HEK293 (cell line): ENCODE measurements at regions not wholly inside any gene's neighbourhood (a gene's known extent, or its start where the extent isn't known, plus 50 kb on each side); places are given as distances from the start of the nearest gene placed in this dataset.

Experiments used
- CTCF ChIA-PET: fragments of 350-600 bp; formaldehyde crosslinking; extraction: SDS; loops from one replicate; lab custom pipeline; 2021; ENCODE audit warnings: antibody characterized with exemption; lab: Yijun Ruan, JAX
- POLR2A ChIA-PET: fragments of 300-600 bp; formaldehyde crosslinking; extraction: SDS; loops from one replicate; lab custom pipeline; 2020; ENCODE audit warnings: antibody characterized with exemption, inconsistent platforms; lab: Yijun Ruan, JAX
- H3K27ac ChIP-seq: fragments of 200-500 bp; sonication (Bioruptor generic); 2 replicates; pipeline ENCODE4 v1.5.1; 2014; ENCODE audit warnings: low read depth, low read length, control low read depth, inconsistent platforms; ENCODE audit errors: extremely low read depth
- H3K36me3 ChIP-seq, 2 experiments: fragments of 200-500 bp in 1 of 2; sonication (Bioruptor generic) in 1 of 2; 1 replicate in 1 of 2; 2 replicates in 1 of 2; pipeline ENCODE4 v1.5.1; 2014 to 2017; ENCODE audit warnings: inconsistent platforms in 2 of 2, low read length in 2 of 2; ENCODE audit not compliant: control insufficient read depth in 2 of 2, insufficient read depth in 1 of 2
- H3K4me1 ChIP-seq: fragments of 200-500 bp; sonication (Bioruptor generic); 2 replicates; pipeline ENCODE4 v1.5.1; 2014; ENCODE audit warnings: mild to moderate bottlenecking, low read length, inconsistent platforms; ENCODE audit not compliant: control insufficient read depth, insufficient read depth
- H3K4me3 ChIP-seq: 2 replicates; pipeline ENCODE4 v1.5.1; 2011; ENCODE audit warnings: low read depth, mild to moderate bottlenecking, control low read depth, low read length, moderate library complexity
- H3K9me3 ChIP-seq: fragments of 200-500 bp; sonication (Bioruptor generic); 2 replicates; pipeline ENCODE4 v1.5.1; 2014; ENCODE audit warnings: low read depth, low read length, inconsistent platforms; ENCODE audit not compliant: control insufficient read depth, insufficient read depth
- GLIS1 ChIP-seq: fragments of 450-650 bp; formaldehyde crosslinking; IDR thresholded peaks from 2 replicates; pipeline ENCODE4 v1.5.1; 2016; ENCODE audit warnings: missing biosample characterization, missing genetic modification characterization
- KLF8 ChIP-seq: fragments of 450-650 bp; formaldehyde crosslinking; IDR thresholded peaks from 2 replicates; pipeline ENCODE4 v1.5.1; 2016; ENCODE audit warnings: missing biosample characterization, missing genetic modification characterization
- WT1 ChIP-seq: fragments of 450-650 bp; formaldehyde crosslinking; IDR thresholded peaks from 2 replicates; pipeline ENCODE4 v1.5.1; 2016; ENCODE audit warnings: missing biosample characterization, missing genetic modification characterization
- YY2 ChIP-seq: fragments of 450-650 bp; formaldehyde crosslinking; IDR thresholded peaks from 2 replicates; pipeline ENCODE4 v1.5.1; 2016; ENCODE audit warnings: missing biosample characterization, missing genetic modification characterization
- ZBTB1 ChIP-seq: fragments of 450-650 bp; formaldehyde crosslinking; IDR thresholded peaks from 2 replicates; pipeline ENCODE4 v1.5.1; 2016; ENCODE audit warnings: missing biosample characterization, missing genetic modification characterization
- ZBTB17 ChIP-seq: fragments of 450-650 bp; formaldehyde crosslinking; IDR thresholded peaks from 2 replicates; pipeline ENCODE4 v1.5.1; 2016; ENCODE audit warnings: missing biosample characterization, missing genetic modification characterization
- ZBTB8A ChIP-seq: fragments of 450-650 bp; formaldehyde crosslinking; IDR thresholded peaks from 2 replicates; pipeline ENCODE4 v1.5.1; 2016; ENCODE audit warnings: missing biosample characterization, missing genetic modification characterization
- ZIC2 ChIP-seq: fragments of 450-650 bp; formaldehyde crosslinking; IDR thresholded peaks from 2 replicates; pipeline ENCODE4 v1.5.1; 2016; ENCODE audit warnings: missing biosample characterization, missing genetic modification characterization
- ZNF114 ChIP-seq: fragments of 450-650 bp; formaldehyde crosslinking; IDR thresholded peaks from 2 replicates; pipeline ENCODE4 v1.5.0; 2017; ENCODE audit warnings: missing biosample characterization, missing genetic modification characterization
- ZNF140 ChIP-seq: fragments of 450-650 bp; formaldehyde crosslinking; IDR thresholded peaks from 2 replicates; pipeline ENCODE4 v1.5.1; 2016; ENCODE audit warnings: missing biosample characterization, missing genetic modification characterization
- ZNF169 ChIP-seq: fragments of 450-650 bp; formaldehyde crosslinking; IDR thresholded peaks from 2 replicates; pipeline ENCODE4 v1.5.1; 2016; ENCODE audit warnings: missing biosample characterization, missing genetic modification characterization
- ZNF239 ChIP-seq: fragments of 450-650 bp; formaldehyde crosslinking; IDR thresholded peaks from 2 replicates; pipeline ENCODE4 v1.5.1; 2016; ENCODE audit warnings: missing biosample characterization, missing genetic modification characterization
- ZNF416 ChIP-seq: fragments of 450-650 bp; formaldehyde crosslinking; IDR thresholded peaks from 2 replicates; pipeline ENCODE4 v1.5.1; 2016; ENCODE audit warnings: missing biosample characterization, missing genetic modification characterization
- ZNF423 ChIP-seq: fragments of 450-650 bp; formaldehyde crosslinking; IDR thresholded peaks from 2 replicates; pipeline ENCODE4 v1.5.1; 2016; ENCODE audit warnings: missing biosample characterization, missing genetic modification characterization
- ZNF529 ChIP-seq: fragments of 450-650 bp; formaldehyde crosslinking; IDR thresholded peaks from 2 replicates; pipeline ENCODE4 v1.5.1; 2017; ENCODE audit warnings: missing genetic modification characterization, missing biosample characterization; ENCODE audit not compliant: insufficient replicate concordance
- ZNF549 ChIP-seq: fragments of 450-650 bp; IDR thresholded peaks from 2 replicates; pipeline ENCODE4 v1.5.1; 2018; ENCODE audit warnings: missing biosample characterization, missing genetic modification characterization, mild to moderate bottlenecking, inconsistent platforms, moderate library complexity
- ZNF558 ChIP-seq: fragments of 450-650 bp; formaldehyde crosslinking; IDR thresholded peaks from 2 replicates; pipeline ENCODE4 v1.5.1; 2016; ENCODE audit warnings: missing biosample characterization, missing genetic modification characterization
- ZNF571 ChIP-seq: fragments of 450-650 bp; formaldehyde crosslinking; IDR thresholded peaks from 2 replicates; pipeline ENCODE4 v1.5.0; 2017; ENCODE audit warnings: missing biosample characterization, missing genetic modification characterization
- ZNF596 ChIP-seq: fragments of 450-650 bp; IDR thresholded peaks from 2 replicates; pipeline ENCODE4 v1.5.0; 2018; ENCODE audit warnings: missing biosample characterization, mild to moderate bottlenecking, missing genetic modification characterization, moderate library complexity
- ZSCAN23 ChIP-seq: fragments of 450-650 bp; formaldehyde crosslinking; IDR thresholded peaks from 2 replicates; pipeline ENCODE4 v1.5.1; 2016; ENCODE audit warnings: missing biosample characterization, missing genetic modification characterization
- TF ChIP-seq, protein P1 (sequence below): fragments of 450-650 bp; formaldehyde crosslinking; IDR thresholded peaks from 2 replicates; pipeline ENCODE4 v1.5.1; 2016; ENCODE audit warnings: missing biosample characterization, missing genetic modification characterization
- TF ChIP-seq, protein P2 (sequence below): fragments of 450-650 bp; formaldehyde crosslinking; IDR thresholded peaks from 2 replicates; pipeline ENCODE4 v1.5.1; 2017; ENCODE audit warnings: missing biosample characterization, missing genetic modification characterization
- TF ChIP-seq, protein P3 (sequence below): fragments of 450-650 bp; formaldehyde crosslinking; IDR thresholded peaks from 2 replicates; pipeline ENCODE4 v1.5.1; 2016; ENCODE audit warnings: missing biosample characterization, missing genetic modification characterization
- TF ChIP-seq, protein P4 (sequence below): fragments of 450-650 bp; IDR thresholded peaks from 2 replicates; pipeline ENCODE4 v1.5.1; 2018; ENCODE audit warnings: missing biosample characterization, mild to moderate bottlenecking, missing genetic modification characterization
- TF ChIP-seq, protein P5 (sequence below): fragments of 450-650 bp; formaldehyde crosslinking; IDR thresholded peaks from 2 replicates; pipeline ENCODE4 v1.5.1; 2017; ENCODE audit warnings: missing biosample characterization, mild to moderate bottlenecking, missing genetic modification characterization, moderate library complexity
- TF ChIP-seq, protein P6 (sequence below): fragments of 450-650 bp; formaldehyde crosslinking; IDR thresholded peaks from 2 replicates; pipeline ENCODE4 v1.5.1; 2016; ENCODE audit warnings: missing biosample characterization, missing genetic modification characterization
- TF ChIP-seq, protein P7 (sequence below): fragments of 450-650 bp; formaldehyde crosslinking; IDR thresholded peaks from 2 replicates; pipeline ENCODE4; 2016; ENCODE audit warnings: missing biosample characterization, missing genetic modification characterization
- TF ChIP-seq, protein P8 (sequence below): fragments of 450-650 bp; formaldehyde crosslinking; IDR thresholded peaks from 2 replicates; pipeline ENCODE4 v1.5.1; 2016; ENCODE audit warnings: missing biosample characterization, missing genetic modification characterization

DNA sequence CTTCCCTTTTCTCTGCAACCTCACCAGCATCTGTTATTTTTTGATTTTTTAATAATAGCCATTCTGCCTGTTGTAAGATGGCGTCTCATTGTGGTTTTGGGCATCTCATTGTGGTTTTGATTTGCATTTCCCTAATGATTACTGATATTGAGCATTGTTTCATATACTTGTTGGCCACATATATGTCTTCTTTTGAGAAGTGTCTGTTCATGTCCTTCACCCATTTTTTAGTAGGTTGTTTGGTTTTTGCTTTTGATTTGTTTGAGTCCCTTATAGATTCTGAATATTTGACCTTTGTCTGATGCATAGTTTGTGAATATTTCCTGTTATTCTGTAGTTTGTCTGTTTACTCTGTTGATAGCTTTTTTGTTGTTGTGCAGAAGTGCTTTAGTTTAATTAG is 312.2 kb upstream of the TBC1D5 start (continued):
- TF ChIP-seq ZNF596, result no peak
- TF ChIP-seq ZNF169 (tag by site-specific recombination), result no peak
- TF ChIP-seq ZBTB1 (tag by site-specific recombination), result no peak
- TF ChIP-seq ZNF140 (tag by site-specific recombination), result no peak
- TF ChIP-seq, protein P1, sequence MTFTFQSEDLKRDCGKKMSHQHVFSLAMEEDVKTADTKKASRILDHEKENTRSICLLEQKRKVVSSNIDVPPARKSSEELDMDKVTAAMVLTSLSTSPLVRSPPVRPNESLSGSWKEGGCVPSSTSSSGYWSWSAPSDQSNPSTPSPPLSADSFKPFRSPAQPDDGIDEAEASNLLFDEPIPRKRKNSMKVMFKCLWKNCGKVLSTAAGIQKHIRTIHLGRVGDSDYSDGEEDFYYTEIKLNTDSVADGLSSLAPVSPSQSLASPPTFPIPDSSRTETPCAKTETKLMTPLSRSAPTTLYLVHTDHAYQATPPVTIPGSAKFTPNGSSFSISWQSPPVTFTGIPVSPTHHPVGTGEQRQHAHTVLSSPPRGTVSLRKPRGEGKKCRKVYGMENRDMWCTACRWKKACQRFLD, result no peak
- TF ChIP-seq, protein P2, sequence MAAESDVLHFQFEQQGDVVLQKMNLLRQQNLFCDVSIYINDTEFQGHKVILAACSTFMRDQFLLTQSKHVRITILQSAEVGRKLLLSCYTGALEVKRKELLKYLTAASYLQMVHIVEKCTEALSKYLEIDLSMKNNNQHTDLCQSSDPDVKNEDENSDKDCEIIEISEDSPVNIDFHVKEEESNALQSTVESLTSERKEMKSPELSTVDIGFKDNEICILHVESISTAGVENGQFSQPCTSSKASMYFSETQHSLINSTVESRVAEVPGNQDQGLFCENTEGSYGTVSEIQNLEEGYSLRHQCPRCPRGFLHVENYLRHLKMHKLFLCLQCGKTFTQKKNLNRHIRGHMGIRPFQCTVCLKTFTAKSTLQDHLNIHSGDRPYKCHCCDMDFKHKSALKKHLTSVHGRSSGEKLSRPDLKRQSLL (tag by site-specific recombination), result no peak
- no peak for TF ChIP-seq ZNF571 (tag by site-specific recombination)
- TF ChIP-seq WT1 (tag by site-specific recombination), result no peak
- no peak for TF ChIP-seq ZNF239

DNA sequence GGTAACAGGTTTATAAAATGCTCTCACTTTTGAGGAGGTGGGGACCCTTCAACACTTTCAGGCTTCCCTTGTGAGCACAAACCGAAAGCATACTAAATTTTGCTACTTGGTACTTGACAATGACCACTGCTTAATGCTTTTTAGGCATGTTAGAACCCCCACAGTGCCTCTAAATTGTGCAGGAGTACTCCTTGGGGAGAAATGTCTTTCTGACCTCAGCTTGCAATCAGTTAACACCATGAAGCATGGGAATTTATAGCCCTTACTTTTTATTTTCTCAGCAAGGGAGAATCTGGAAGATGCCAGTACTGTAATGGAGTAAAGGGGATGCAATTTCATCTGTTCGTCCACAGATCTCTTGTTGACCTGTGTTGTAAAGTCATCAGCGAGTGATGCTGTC is 308.9 kb upstream of the TBC1D5 start:
- POLR2A ChIA-PET, result no interaction called here
- no peak overlapping the region for H3K4me3 ChIP-seq
- H3K36me3 ChIP-seq, result no peaks in the 10 kb centered on the region
- H3K27ac ChIP-seq, result no peak overlapping the region
- H3K4me1 ChIP-seq, result no peaks in the 10 kb centered on the region
- 0 out of 2 replicates have a peak, but pooled peaks cover 2% of the 10 kb centered on the region for H3K9me3 ChIP-seq
- CTCF ChIA-PET, result no interaction called here
- TF ChIP-seq GLIS1 (tag by site-specific recombination) (peak; percentile 47), ZNF416 (tag by site-specific recombination) (no peak), ZNF140 (tag by site-specific recombination) (no peak), ZNF549 (no peak), ZNF423 (tag by site-specific recombination) (peak; percentile 58; the same call in 1 of the 2 replicates), ZNF114 (tag by site-specific recombination) (no peak), ZNF571 (tag by site-specific recombination) (no peak), ZBTB17 (no peak), YY2 (tag by site-specific recombination) (no peak), ZNF558 (no peak), ZBTB8A (tag by site-specific recombination) (no peak), KLF8 (no peak), ZSCAN23 (tag by site-specific recombination) (no peak), ZIC2 (tag by site-specific recombination) (peak; percentile 89), ZNF529 (no peak)
- TF ChIP-seq, protein P3, sequence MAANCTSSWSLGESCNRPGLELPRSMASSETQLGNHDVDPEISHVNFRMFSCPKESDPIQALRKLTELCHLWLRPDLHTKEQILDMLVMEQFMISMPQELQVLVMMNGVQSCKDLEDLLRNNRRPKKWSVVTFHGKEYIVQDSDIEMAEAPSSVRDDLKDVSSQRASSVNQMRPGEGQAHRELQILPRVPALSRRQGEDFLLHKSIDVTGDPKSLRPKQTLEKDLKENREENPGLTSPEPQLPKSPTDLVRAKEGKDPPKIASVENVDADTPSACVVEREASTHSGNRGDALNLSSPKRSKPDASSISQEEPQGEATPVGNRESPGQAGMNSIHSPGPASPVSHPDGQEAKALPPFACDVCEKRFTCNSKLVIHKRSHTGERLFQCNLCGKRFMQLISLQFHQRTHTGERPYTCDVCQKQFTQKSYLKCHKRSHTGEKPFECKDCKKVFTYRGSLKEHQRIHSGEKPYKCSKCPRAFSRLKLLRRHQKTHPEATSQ (tag by site-specific recombination), result no peak
- TF ChIP-seq, protein P4, sequence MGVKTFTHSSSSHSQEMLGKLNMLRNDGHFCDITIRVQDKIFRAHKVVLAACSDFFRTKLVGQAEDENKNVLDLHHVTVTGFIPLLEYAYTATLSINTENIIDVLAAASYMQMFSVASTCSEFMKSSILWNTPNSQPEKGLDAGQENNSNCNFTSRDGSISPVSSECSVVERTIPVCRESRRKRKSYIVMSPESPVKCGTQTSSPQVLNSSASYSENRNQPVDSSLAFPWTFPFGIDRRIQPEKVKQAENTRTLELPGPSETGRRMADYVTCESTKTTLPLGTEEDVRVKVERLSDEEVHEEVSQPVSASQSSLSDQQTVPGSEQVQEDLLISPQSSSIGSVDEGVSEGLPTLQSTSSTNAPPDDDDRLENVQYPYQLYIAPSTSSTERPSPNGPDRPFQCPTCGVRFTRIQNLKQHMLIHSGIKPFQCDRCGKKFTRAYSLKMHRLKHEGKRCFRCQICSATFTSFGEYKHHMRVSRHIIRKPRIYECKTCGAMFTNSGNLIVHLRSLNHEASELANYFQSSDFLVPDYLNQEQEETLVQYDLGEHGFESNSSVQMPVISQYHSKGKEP (tag by site-specific recombination), result 0 out of 2 replicates have a peak, but pooled peaks have one; percentile 10
- TF ChIP-seq, protein P5, sequence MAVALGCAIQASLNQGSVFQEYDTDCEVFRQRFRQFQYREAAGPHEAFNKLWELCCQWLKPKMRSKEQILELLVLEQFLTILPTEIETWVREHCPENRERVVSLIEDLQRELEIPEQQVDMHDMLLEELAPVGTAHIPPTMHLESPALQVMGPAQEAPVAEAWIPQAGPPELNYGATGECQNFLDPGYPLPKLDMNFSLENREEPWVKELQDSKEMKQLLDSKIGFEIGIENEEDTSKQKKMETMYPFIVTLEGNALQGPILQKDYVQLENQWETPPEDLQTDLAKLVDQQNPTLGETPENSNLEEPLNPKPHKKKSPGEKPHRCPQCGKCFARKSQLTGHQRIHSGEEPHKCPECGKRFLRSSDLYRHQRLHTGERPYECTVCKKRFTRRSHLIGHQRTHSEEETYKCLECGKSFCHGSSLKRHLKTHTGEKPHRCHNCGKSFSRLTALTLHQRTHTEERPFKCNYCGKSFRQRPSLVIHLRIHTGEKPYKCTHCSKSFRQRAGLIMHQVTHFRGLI (tag by site-specific recombination), result no peak
- TF ChIP-seq, protein P6, sequence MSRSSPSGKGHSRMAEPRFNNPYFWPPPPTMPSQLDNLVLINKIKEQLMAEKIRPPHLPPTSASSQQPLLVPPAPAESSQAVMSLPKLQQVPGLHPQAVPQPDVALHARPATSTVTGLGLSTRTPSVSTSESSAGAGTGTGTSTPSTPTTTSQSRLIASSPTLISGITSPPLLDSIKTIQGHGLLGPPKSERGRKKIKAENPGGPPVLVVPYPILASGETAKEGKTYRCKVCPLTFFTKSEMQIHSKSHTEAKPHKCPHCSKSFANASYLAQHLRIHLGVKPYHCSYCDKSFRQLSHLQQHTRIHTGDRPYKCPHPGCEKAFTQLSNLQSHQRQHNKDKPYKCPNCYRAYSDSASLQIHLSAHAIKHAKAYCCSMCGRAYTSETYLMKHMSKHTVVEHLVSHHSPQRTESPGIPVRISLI (tag by site-specific recombination), result no peak
- TF ChIP-seq, protein P7, sequence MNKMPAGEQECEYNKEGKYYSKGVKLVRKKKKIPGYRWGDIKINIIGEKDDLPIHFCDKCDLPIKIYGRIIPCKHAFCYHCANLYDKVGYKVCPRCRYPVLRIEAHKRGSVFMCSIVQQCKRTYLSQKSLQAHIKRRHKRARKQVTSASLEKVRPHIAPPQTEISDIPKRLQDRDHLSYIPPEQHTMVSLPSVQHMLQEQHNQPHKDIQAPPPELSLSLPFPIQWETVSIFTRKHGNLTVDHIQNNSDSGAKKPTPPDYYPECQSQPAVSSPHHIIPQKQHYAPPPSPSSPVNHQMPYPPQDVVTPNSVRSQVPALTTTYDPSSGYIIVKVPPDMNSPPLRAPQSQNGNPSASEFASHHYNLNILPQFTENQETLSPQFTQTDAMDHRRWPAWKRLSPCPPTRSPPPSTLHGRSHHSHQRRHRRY (tag by site-specific recombination), result no peak
- TF ChIP-seq, protein P8, sequence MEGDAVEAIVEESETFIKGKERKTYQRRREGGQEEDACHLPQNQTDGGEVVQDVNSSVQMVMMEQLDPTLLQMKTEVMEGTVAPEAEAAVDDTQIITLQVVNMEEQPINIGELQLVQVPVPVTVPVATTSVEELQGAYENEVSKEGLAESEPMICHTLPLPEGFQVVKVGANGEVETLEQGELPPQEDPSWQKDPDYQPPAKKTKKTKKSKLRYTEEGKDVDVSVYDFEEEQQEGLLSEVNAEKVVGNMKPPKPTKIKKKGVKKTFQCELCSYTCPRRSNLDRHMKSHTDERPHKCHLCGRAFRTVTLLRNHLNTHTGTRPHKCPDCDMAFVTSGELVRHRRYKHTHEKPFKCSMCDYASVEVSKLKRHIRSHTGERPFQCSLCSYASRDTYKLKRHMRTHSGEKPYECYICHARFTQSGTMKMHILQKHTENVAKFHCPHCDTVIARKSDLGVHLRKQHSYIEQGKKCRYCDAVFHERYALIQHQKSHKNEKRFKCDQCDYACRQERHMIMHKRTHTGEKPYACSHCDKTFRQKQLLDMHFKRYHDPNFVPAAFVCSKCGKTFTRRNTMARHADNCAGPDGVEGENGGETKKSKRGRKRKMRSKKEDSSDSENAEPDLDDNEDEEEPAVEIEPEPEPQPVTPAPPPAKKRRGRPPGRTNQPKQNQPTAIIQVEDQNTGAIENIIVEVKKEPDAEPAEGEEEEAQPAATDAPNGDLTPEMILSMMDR (tag by site-specific recombination), result no peak
